ENCODE measurements at regions not wholly inside any gene's neighbourhood (a gene's known extent, or its start where the extent isn't known, plus 50 kb on each side); places are given as distances from the start of the nearest gene placed in this dataset.

DNA sequence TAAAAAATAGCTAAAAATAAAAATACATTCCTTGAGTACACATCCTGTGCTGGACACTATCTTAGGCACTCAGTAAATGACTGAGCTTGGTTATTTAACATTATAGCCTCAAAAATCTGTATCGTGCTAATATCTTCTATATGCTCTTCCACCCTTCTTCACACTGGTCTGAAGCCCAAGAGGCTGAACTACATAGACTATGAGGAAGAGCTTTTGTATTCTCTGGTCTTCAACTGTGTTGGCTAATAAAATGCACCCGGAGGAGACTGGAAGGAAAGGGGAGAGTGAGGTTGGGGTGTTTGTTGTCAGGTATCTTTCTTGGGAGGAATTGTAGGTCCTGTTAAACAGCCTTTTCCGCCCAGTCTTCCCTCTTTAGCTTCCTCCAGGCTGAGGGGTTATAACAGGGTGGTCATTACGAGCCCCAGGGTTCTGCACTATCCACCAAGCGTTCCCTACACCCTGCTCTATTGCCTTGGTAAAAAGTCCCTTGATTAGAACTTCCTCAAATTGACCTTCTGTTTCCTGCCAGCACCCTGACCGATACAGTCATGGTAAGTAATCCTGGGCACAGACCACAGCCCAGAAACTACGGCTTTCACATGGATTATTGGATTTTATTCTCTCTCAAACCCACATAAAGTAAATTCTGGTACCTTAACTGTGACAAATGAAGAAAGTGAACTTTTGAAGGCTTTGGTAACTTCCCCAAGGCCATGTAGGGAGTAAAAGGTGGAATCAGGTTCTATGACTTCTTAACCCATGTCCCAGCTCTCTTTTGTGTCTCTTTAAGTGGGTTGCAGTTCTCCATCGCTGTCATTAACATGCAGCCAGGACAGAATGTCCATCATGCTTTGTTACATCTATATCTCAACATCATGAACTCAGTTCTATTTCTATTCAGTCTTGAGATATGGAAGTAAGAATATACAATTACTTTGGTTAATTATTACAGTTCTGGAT, 71.3 kb downstream of the PTHLH start:
- no TSS peak for BruUV-seq (replicated peaks)
- TF ChIP-seq, protein P1, sequence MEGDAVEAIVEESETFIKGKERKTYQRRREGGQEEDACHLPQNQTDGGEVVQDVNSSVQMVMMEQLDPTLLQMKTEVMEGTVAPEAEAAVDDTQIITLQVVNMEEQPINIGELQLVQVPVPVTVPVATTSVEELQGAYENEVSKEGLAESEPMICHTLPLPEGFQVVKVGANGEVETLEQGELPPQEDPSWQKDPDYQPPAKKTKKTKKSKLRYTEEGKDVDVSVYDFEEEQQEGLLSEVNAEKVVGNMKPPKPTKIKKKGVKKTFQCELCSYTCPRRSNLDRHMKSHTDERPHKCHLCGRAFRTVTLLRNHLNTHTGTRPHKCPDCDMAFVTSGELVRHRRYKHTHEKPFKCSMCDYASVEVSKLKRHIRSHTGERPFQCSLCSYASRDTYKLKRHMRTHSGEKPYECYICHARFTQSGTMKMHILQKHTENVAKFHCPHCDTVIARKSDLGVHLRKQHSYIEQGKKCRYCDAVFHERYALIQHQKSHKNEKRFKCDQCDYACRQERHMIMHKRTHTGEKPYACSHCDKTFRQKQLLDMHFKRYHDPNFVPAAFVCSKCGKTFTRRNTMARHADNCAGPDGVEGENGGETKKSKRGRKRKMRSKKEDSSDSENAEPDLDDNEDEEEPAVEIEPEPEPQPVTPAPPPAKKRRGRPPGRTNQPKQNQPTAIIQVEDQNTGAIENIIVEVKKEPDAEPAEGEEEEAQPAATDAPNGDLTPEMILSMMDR (conservative IDR thresholded peaks at IDR 0.05; ENCODE audit: low read length), result no peak
- TF ChIP-seq EZH2phosphoT487 (IDR thresholded peaks at IDR 0.05; ENCODE audit: borderline replicate concordance, low read depth, low read length), result no peak
- Histone ChIP-seq H3K36me3 (ENCODE audit: insufficient read depth, low read length) (no peaks in the 10 kb centered on the region), H2AFZ (ENCODE audit: low read length) (no peak overlapping the region), H3K4me2 (ENCODE audit: low read length) (no peak overlapping the region), H4K20me1 (ENCODE audit: insufficient read depth, low read length) (no peaks in the 10 kb centered on the region), H3K27ac (ENCODE audit: low read depth, low read length, poor library complexity, severe bottlenecking) (no peak overlapping the region), H3K9me2 (ENCODE audit: insufficient read depth, low read length) (no peaks in the 10 kb centered on the region), H3K4me3 (ENCODE audit: low read depth, low read length, poor library complexity, severe bottlenecking) (no peak overlapping the region), H3K4me1 (ENCODE audit: insufficient read depth, low read length, poor library complexity, severe bottlenecking) (no peaks in the 10 kb centered on the region), H3K9me3 (ENCODE audit: low read length) (no peaks in the 10 kb centered on the region), H3K79me2 (ENCODE audit: insufficient read depth, low read depth, low read length) (no peaks in the 10 kb centered on the region)
- intact Hi-C loops (cut with micrococcal nuclease; ENCODE audit: unreplicated experiment), result no loop called here
- no peak for DNase-seq (ENCODE audit: low spot score)
- POLR2A ChIA-PET, result interaction anchor here (0.6 kb wide), 1 partner anchor 49 kb away, joined by 5 read pairs; no protein-coding TSS in a partner anchor
- CTCF ChIA-PET (ENCODE audit: unreplicated experiment), result no interaction called here

DNA sequence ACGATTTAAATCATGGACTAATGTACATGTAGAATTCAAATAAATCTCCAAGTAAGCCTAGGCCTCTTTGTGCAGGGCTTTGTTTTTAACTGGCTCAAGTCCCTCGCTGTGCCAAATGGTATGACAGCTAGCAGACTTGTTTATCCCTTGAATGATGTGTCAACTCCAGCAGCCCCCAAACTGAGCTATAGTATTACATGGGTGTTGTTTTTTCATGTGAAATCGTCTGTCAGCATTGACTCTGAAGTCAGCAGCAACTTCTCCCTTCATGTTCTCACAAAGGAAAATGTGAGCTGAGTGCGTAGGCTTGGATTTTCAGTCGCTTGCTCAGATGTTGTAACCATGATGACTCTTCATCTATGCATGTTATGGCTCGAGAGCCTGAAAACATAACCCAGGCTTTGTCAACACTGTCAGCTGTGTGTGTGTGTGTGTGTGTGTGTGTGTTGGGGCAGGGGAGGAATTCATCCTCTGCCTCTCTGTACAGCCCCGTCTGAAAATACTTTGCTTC, 73.3 kb downstream of the PTHLH start:
- no peaks in the 10 kb centered on the region for H4K20me1 ChIP-seq (ENCODE audit: insufficient read depth, low read length)
- no peak overlapping the region for H3K4me3 ChIP-seq (ENCODE audit: low read depth, low read length, poor library complexity, severe bottlenecking)
- H2AFZ ChIP-seq (ENCODE audit: low read length), result no peak overlapping the region
- no peak for DNase-seq (ENCODE audit: low spot score)
- H3K27ac ChIP-seq (ENCODE audit: low read depth, low read length, poor library complexity, severe bottlenecking), result no peak overlapping the region
- H3K4me1 ChIP-seq (ENCODE audit: insufficient read depth, low read length, poor library complexity, severe bottlenecking), result no peaks in the 10 kb centered on the region
- no peaks in the 10 kb centered on the region for H3K79me2 ChIP-seq (ENCODE audit: insufficient read depth, low read depth, low read length)
- H3K9me2 ChIP-seq (ENCODE audit: insufficient read depth, low read length), result no peaks in the 10 kb centered on the region
- TF ChIP-seq, protein P1 (conservative IDR thresholded peaks at IDR 0.05; ENCODE audit: low read length), result no peak
- TF ChIP-seq EZH2phosphoT487 (IDR thresholded peaks at IDR 0.05; ENCODE audit: borderline replicate concordance, low read depth, low read length), result no peak
- no TSS peak for BruUV-seq (replicated peaks)
- H3K4me2 ChIP-seq (ENCODE audit: low read length), result no peak overlapping the region
- H3K9me3 ChIP-seq (ENCODE audit: low read length), result no peaks in the 10 kb centered on the region
- POLR2A ChIA-PET, result interaction anchor here (0.7 to 0.8 kb wide), 2 partner anchors 27 to 87 kb away, joined by 3 read pairs; no protein-coding TSS in a partner anchor
- CTCF ChIA-PET (ENCODE audit: unreplicated experiment), result no interaction called here
- no peaks in the 10 kb centered on the region for H3K36me3 ChIP-seq (ENCODE audit: insufficient read depth, low read length)
- intact Hi-C loops (cut with micrococcal nuclease; ENCODE audit: unreplicated experiment), result no loop called here

DNA sequence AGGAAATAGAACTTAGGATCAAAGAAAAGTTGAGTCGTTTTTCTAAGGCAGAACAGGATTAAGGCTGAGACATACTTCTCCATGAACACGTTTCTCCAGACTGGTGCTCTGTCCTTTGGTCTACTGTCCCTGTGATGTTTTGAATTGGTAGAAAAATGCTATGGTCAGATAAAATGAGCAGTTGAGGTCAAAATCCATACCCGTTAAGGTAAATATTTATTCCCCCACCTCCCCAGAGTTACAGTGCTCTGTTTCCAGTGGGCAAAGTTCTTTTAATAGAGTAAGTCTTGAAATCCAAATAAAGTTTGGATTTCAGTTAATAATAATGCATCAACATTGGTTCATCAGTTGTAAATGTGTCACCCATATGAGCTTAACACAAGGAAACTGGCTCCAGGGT, 74.5 kb downstream of the PTHLH start:
- no peak overlapping the region for H3K27ac ChIP-seq (ENCODE audit: low read depth, low read length, poor library complexity, severe bottlenecking)
- no peaks in the 10 kb centered on the region for H3K36me3 ChIP-seq (ENCODE audit: insufficient read depth, low read length)
- no peaks in the 10 kb centered on the region for H4K20me1 ChIP-seq (ENCODE audit: insufficient read depth, low read length)
- ChIA-PET POLR2A (interaction anchor here (0.6 to 1.0 kb wide), 4 partner anchors 14 to 1557 kb away, joined by 3 to 6 read pairs (median 4); no protein-coding TSS in a partner anchor), CTCF (ENCODE audit: unreplicated experiment) (no interaction called here)
- DNase-seq (ENCODE audit: low spot score), result no peak
- intact Hi-C loops (cut with micrococcal nuclease; ENCODE audit: unreplicated experiment), result no loop called here
- BruUV-seq (replicated peaks), result no TSS peak
- no peak overlapping the region for H2AFZ ChIP-seq (ENCODE audit: low read length)
- no peak overlapping the region for H3K4me3 ChIP-seq (ENCODE audit: low read depth, low read length, poor library complexity, severe bottlenecking)
- TF ChIP-seq EZH2phosphoT487 (IDR thresholded peaks at IDR 0.05; ENCODE audit: borderline replicate concordance, low read depth, low read length), result no peak
- TF ChIP-seq, protein P1 (conservative IDR thresholded peaks at IDR 0.05; ENCODE audit: low read length), result no peak
- H3K79me2 ChIP-seq (ENCODE audit: insufficient read depth, low read depth, low read length), result no peaks in the 10 kb centered on the region
- no peaks in the 10 kb centered on the region for H3K9me2 ChIP-seq (ENCODE audit: insufficient read depth, low read length)
- H3K4me2 ChIP-seq (ENCODE audit: low read length), result no peak overlapping the region
- H3K4me1 ChIP-seq (ENCODE audit: insufficient read depth, low read length, poor library complexity, severe bottlenecking), result no peaks in the 10 kb centered on the region
- no peaks in the 10 kb centered on the region for H3K9me3 ChIP-seq (ENCODE audit: low read length)

Data from OCI-LY7 (cell line).